BLaER1 (cell line): ENCODE measurements at regions not wholly inside any gene's neighbourhood (a gene's known extent, or its start where the extent isn't known, plus 50 kb on each side); places are given as distances from the start of the nearest gene placed in this dataset.
A peak's percentile ranks its signal among the peaks of the same experiment; 100 is the strongest.
"Not testable (repeated sequence)": the region's sequence is repeated elsewhere in the genome, so short reads cannot be mapped to it uniquely, and the experiment has no call there.

Source experiments
- H3K27ac ChIP-seq: shearing (Covaris generic); formaldehyde crosslinking; 2 replicates; pipeline ENCODE4 v1.8.1; 2022
- H3K27me3 ChIP-seq: shearing (Covaris generic); formaldehyde crosslinking; 2 replicates; pipeline ENCODE4 v1.8.1; 2022
- H3K36me3 ChIP-seq: shearing (Covaris generic); formaldehyde crosslinking; 2 replicates; pipeline ENCODE4 v1.8.1; 2022
- H3K4me1 ChIP-seq: shearing (Covaris generic); formaldehyde crosslinking; 2 replicates; pipeline ENCODE4 v1.8.1; 2022
- H3K4me2 ChIP-seq: shearing (Covaris generic); formaldehyde crosslinking; 2 replicates; pipeline ENCODE4 v1.8.1; 2022
- H3K4me3 ChIP-seq: shearing (Covaris generic); formaldehyde crosslinking; 2 replicates; pipeline ENCODE4 v1.8.1; 2022
- H3K9ac ChIP-seq: shearing (Covaris generic); formaldehyde crosslinking; 2 replicates; pipeline ENCODE4 v1.8.1; 2022
- H3K9me3 ChIP-seq: shearing (Covaris generic); formaldehyde crosslinking; 2 replicates; pipeline ENCODE4 v1.8.1; 2022
- H4K20me1 ChIP-seq: shearing (Covaris generic); formaldehyde crosslinking; 2 replicates; pipeline ENCODE4 v1.8.1; 2022
- Cebpa-rat ChIP-seq: shearing (Covaris generic); IDR thresholded peaks from 2 replicates; pipeline ENCODE4 v1.8.1; 2022

DNA sequence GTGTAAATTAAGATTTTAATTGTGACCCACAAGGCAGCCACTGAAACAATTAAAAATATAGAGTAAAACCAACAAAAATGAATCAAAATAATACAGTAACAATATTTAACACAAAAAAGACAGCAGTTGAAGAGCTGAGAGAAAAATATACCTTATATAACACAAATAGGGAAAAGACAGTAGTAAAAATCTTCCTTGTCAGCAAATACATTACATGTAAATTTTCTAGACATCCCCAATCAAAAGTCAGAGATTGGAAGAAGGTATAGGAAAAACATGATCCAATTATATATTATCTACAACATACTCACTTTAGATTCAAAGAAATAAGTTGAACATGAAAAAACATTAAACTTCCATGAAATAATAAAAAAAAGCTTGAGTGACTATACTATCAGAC is 330.8 kb downstream of the UBE2NL start:
- Histone ChIP-seq H3K4me1 (no peaks in the 10 kb centered on the region), H3K27me3 (peaks cover 50% of the 10 kb centered on the region), H3K4me3 (no peak overlapping the region), H3K27ac (no peak overlapping the region), H3K9ac (no peak overlapping the region), H3K36me3 (no peaks in the 10 kb centered on the region), H4K20me1 (peaks cover 14% of the 10 kb centered on the region; the same call in 1 of the 2 replicates), H3K9me3 (no peaks in the 10 kb centered on the region), H3K4me2 (no peak overlapping the region)
- no peak for TF ChIP-seq Cebpa-rat

DNA sequence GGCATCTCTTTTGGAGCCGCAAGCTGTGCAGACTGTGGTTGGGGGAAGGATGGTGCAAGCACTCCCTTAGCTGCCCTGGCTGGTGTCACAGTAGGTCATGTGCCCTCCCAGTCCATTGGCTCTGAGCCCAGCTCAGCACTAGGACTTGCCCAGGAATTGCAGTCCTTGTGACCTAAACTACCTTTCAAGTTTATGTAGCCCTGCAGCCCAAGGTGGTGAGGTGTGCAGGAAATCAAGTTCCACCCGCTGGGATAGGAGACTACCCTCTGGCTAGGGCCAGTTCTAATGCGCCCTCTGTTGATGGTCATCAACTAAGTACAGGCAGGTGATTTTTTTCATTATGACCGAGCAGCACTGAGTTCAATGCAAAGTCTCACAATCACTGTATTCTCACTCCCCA is 335.2 kb downstream of the UBE2NL start:
- no peak overlapping the region for H3K9ac ChIP-seq
- no peaks in the 10 kb centered on the region for H3K9me3 ChIP-seq
- peaks cover 57% of the 10 kb centered on the region for H3K27me3 ChIP-seq
- no peaks in the 10 kb centered on the region for H3K4me1 ChIP-seq
- no peak overlapping the region for H3K27ac ChIP-seq
- no peak overlapping the region for H3K4me2 ChIP-seq
- peaks cover 14% of the 10 kb centered on the region; the same call in 1 of the 2 replicates for H4K20me1 ChIP-seq
- no peaks in the 10 kb centered on the region for H3K36me3 ChIP-seq
- no peak for TF ChIP-seq Cebpa-rat
- H3K4me3 ChIP-seq: no peak overlapping the region

DNA sequence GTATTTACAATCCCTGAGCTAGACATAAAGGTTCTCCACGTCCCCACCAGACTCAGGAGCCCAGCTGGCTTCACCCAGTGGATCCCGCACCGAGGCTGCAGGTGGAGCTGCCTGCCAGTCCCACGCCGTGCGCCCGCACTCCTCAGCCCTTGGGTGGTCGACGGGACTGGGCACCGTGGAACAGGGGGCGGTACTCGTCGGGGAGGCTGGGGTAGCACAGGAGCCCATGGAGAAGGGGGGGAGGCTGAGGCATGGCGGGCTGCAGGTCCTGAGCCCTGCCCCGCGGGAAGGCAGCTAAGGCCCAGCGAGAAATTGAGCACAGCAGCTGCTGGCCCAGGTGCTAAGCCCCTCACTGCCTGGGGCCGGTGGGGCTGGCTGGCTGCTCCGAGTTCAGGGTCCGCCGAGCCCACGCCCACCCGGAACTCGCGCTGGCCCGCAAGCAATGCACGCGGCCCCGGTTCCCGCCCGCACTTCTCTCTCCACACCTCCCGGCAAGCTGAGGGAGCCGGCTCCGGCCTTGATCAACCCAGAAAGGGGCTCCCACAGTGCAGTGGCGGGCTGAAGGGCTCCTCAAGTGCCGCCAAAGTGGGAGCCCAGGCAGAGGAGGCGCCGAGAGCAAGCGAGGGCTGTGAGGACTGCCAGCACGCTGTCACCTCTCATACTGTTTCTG is 347.4 kb downstream of the UBE2NL start:
- not testable (repeated sequence) for H4K20me1 ChIP-seq, H3K4me3 ChIP-seq, H3K4me2 ChIP-seq, H3K36me3 ChIP-seq, H3K27ac ChIP-seq, H3K9ac ChIP-seq, H3K4me1 ChIP-seq
- H3K9me3 ChIP-seq: peaks cover 23% of the 10 kb centered on the region
- peaks cover 45% of the 10 kb centered on the region for H3K27me3 ChIP-seq

- Histone ChIP-seq H3K9ac (no peak overlapping the region), H3K4me2 (no peak overlapping the region), H4K20me1 (no peaks in the 10 kb centered on the region), H3K4me3 (no peak overlapping the region), H3K4me1 (no peaks in the 10 kb centered on the region), H3K36me3 (no peaks in the 10 kb centered on the region), H3K27ac (no peak overlapping the region), H3K9me3 (0 out of 2 replicates have a peak, but pooled peaks cover 3% of the 10 kb centered on the region), H3K27me3 (peaks cover 54% of the 10 kb centered on the region)
- TF ChIP-seq Cebpa-rat: no peak
Measured at GRCh38 chrX:144253356-144253755, 369.5 kb downstream of the UBE2NL start.

DNA sequence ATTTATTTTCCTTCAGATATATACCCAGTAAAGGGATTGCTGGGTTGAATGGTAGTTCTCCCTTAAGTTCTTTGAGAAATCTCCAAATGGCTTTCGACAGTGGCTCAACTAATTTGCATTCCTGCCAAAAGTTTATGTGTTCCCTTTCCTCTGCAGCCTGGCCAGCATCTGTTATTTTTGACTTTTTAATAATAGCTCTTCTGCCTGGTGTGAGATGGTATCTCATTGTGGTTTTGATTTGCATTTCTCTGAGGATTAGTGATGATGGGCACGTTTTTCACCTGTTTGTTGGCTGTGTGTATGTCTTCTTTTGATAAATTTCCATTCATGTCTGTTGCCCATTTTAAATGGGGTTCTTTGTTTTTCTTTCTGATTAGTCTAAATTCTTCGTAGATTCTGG is 375.2 kb downstream of the UBE2NL start:
- no peak for TF ChIP-seq Cebpa-rat
- H3K4me2 ChIP-seq: peak overlapping the region; percentile 2; the same call in 1 of the 2 replicates
- H3K4me3 ChIP-seq: no peak overlapping the region
- H3K27ac ChIP-seq: no peak overlapping the region
- 0 out of 2 replicates have a peak, but pooled peaks cover 8% of the 10 kb centered on the region for H3K4me1 ChIP-seq
- no peaks in the 10 kb centered on the region for H4K20me1 ChIP-seq
- H3K9me3 ChIP-seq: no peaks in the 10 kb centered on the region
- H3K36me3 ChIP-seq: no peaks in the 10 kb centered on the region
- no peak overlapping the region for H3K9ac ChIP-seq
- peaks cover 51% of the 10 kb centered on the region for H3K27me3 ChIP-seq

GRCh38 chrX:144265641-144266040 is 381.8 kb downstream of the UBE2NL start:
- Histone ChIP-seq H3K9me3 (no peaks in the 10 kb centered on the region), H3K36me3 (no peaks in the 10 kb centered on the region), H3K4me1 (no peaks in the 10 kb centered on the region), H3K4me3 (no peak overlapping the region), H3K27me3 (peaks cover 67% of the 10 kb centered on the region), H3K9ac (no peak overlapping the region), H4K20me1 (no peaks in the 10 kb centered on the region), H3K27ac (no peak overlapping the region), H3K4me2 (no peak overlapping the region)
- no peak for TF ChIP-seq Cebpa-rat

- no peaks in the 10 kb centered on the region for H3K36me3 ChIP-seq
- H3K4me2 ChIP-seq: no peak overlapping the region
- TF ChIP-seq Cebpa-rat: no peak
- no peak overlapping the region for H3K4me3 ChIP-seq
- peaks cover 83% of the 10 kb centered on the region for H3K27me3 ChIP-seq
- H4K20me1 ChIP-seq: no peaks in the 10 kb centered on the region
- no peaks in the 10 kb centered on the region for H3K9me3 ChIP-seq
- no peaks in the 10 kb centered on the region for H3K4me1 ChIP-seq
- H3K9ac ChIP-seq: no peak overlapping the region
- no peak overlapping the region for H3K27ac ChIP-seq
Measured at GRCh38 chrX:144275367-144275766, 391.5 kb downstream of the UBE2NL start.

DNA sequence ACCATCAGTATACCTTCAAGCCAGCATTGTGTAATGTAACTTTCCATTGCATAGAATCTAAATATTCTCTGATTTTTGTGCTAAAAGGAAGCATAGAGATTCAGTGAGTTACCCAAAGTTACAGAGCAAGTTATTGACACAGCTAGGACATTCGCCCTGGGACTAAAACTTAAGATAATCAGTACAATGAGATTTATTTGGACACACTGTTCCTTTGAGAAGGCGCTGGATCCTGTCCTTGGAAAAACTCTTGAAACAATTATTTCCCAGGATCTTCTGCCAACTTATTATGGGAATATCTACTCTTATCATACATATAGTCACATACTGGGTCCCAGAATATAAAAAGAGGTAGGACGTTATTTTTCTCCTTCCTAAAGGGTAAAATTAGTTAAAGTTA is 392.0 kb downstream of the UBE2NL start:
- no peak for TF ChIP-seq Cebpa-rat
- Histone ChIP-seq H3K9ac (no peak overlapping the region), H4K20me1 (no peaks in the 10 kb centered on the region), H3K36me3 (no peaks in the 10 kb centered on the region), H3K4me2 (no peak overlapping the region), H3K4me3 (no peak overlapping the region), H3K4me1 (no peaks in the 10 kb centered on the region), H3K27ac (no peak overlapping the region), H3K27me3 (peaks cover 78% of the 10 kb centered on the region), H3K9me3 (no peaks in the 10 kb centered on the region)

- TF ChIP-seq Cebpa-rat: no peak
- Histone ChIP-seq H3K36me3 (no peaks in the 10 kb centered on the region), H3K27me3 (peaks cover 50% of the 10 kb centered on the region), H3K9me3 (peaks cover 18% of the 10 kb centered on the region), H3K9ac (no peak overlapping the region), H3K4me2 (no peak overlapping the region), H3K4me3 (no peak overlapping the region), H4K20me1 (no peaks in the 10 kb centered on the region), H3K4me1 (no peaks in the 10 kb centered on the region), H3K27ac (no peak overlapping the region)
Measured at GRCh38 chrX:144293229-144293628, 409.4 kb downstream of the UBE2NL start.

- H3K9me3 ChIP-seq: no peaks in the 10 kb centered on the region
Measured at GRCh38 chrX:144295921-144296320, 412.1 kb downstream of the UBE2NL start.

GRCh38 chrX:144297221-144297620 is 413.4 kb downstream of the UBE2NL start:
- TF ChIP-seq Cebpa-rat: no peak
- H3K9ac ChIP-seq: no peak overlapping the region
- H3K4me3 ChIP-seq: no peak overlapping the region
- H3K4me1 ChIP-seq: no peaks in the 10 kb centered on the region
- peaks cover 80% of the 10 kb centered on the region for H3K27me3 ChIP-seq
- no peak overlapping the region for H3K4me2 ChIP-seq
- H4K20me1 ChIP-seq: no peaks in the 10 kb centered on the region
- no peaks in the 10 kb centered on the region for H3K36me3 ChIP-seq
- no peak overlapping the region for H3K27ac ChIP-seq
- no peaks in the 10 kb centered on the region for H3K9me3 ChIP-seq

More at GRCh38 chrX:144295921-144296320, 412.1 kb downstream of the UBE2NL start:
- Histone ChIP-seq H3K4me2 (no peak overlapping the region), H3K36me3 (no peaks in the 10 kb centered on the region), H3K27me3 (peaks cover 68% of the 10 kb centered on the region), H3K9ac (no peak overlapping the region), H3K4me3 (no peak overlapping the region), H4K20me1 (no peaks in the 10 kb centered on the region), H3K27ac (no peak overlapping the region), H3K4me1 (no peaks in the 10 kb centered on the region)
- TF ChIP-seq Cebpa-rat: no peak
